ENCODE measurements at regions not wholly inside any gene's neighbourhood (a gene's known extent, or its start where the extent isn't known, plus 50 kb on each side); places are given as distances from the start of the nearest gene placed in this dataset.
"Not testable (repeated sequence)": the region's sequence is repeated elsewhere in the genome, so short reads cannot be mapped to it uniquely, and the experiment has no call there.

- no peak for DNase-seq
Observed at GRCh38 chr15:47013446-47013845, 703.9 kb upstream of the SEMA6D start.

- peak; percentile 72 for DNase-seq
Observed at GRCh38 chr15:47027322-47027946, 689.9 kb upstream of the SEMA6D start.

- no peak for DNase-seq
Observed at GRCh38 chr15:47035475-47036406, 681.6 kb upstream of the SEMA6D start.

- DNase-seq = no peak
Observed at GRCh38 chr15:47037003-47037402, 680.3 kb upstream of the SEMA6D start.

- no peak for DNase-seq
Observed at GRCh38 chr15:47039225-47039624, 678.1 kb upstream of the SEMA6D start.

- DNase-seq = peak; percentile 47
Observed at GRCh38 chr15:47041301-47041700, 676.0 kb upstream of the SEMA6D start.

GRCh38 chr15:47047981-47048380 is 669.3 kb upstream of the SEMA6D start:
- DNase-seq = not testable (repeated sequence)

GRCh38 chr15:47066392-47066791 is 650.9 kb upstream of the SEMA6D start:
- no peak for DNase-seq

GRCh38 chr15:47077846-47078245 is 639.5 kb upstream of the SEMA6D start:
- peak; percentile 7 for DNase-seq

GRCh38 chr15:47095833-47096232 is 621.5 kb upstream of the SEMA6D start:
- DNase-seq = no peak

GRCh38 chr15:47098526-47098925 is 618.8 kb upstream of the SEMA6D start:
- not testable (repeated sequence) for DNase-seq

- not testable (repeated sequence) for DNase-seq
Observed at GRCh38 chr15:47099801-47100200, 617.5 kb upstream of the SEMA6D start.

GRCh38 chr15:47108800-47109199 is 608.5 kb upstream of the SEMA6D start:
- DNase-seq = not testable (repeated sequence)

GRCh38 chr15:47116698-47117097 is 600.6 kb upstream of the SEMA6D start:
- DNase-seq = no peak

GRCh38 chr15:47119349-47119748 is 598.0 kb upstream of the SEMA6D start:
- peak; percentile 35 for DNase-seq

GRCh38 chr15:47124430-47125102 is 592.7 kb upstream of the SEMA6D start:
- DNase-seq = no peak

- peak; percentile 27 for DNase-seq
Observed at GRCh38 chr15:47129033-47129432, 588.3 kb upstream of the SEMA6D start.

GRCh38 chr15:47131450-47131849 is 585.9 kb upstream of the SEMA6D start:
- not testable (repeated sequence) for DNase-seq

- DNase-seq = peak; percentile 92
Observed at GRCh38 chr15:47135267-47135666, 582.0 kb upstream of the SEMA6D start.

- no peak for DNase-seq
Observed at GRCh38 chr15:47136236-47136635, 581.1 kb upstream of the SEMA6D start.

- DNase-seq = no peak
Observed at GRCh38 chr15:47139965-47140364, 577.3 kb upstream of the SEMA6D start.

GRCh38 chr15:47157827-47158226 is 559.5 kb upstream of the SEMA6D start:
- DNase-seq = no peak

GRCh38 chr15:47158573-47158972 is 558.7 kb upstream of the SEMA6D start:
- peak; percentile 45 for DNase-seq

- DNase-seq = no peak
Observed at GRCh38 chr15:47177177-47177576, 540.1 kb upstream of the SEMA6D start.
